SK-N-SH (cell line): ENCODE measurements at regions not wholly inside any gene's neighbourhood (a gene's known extent, or its start where the extent isn't known, plus 50 kb on each side); places are given as distances from the start of the nearest gene placed in this dataset.

Experiments
- CTCF ChIA-PET: fragments of 300-600, 350-600 bp; formaldehyde crosslinking; extraction: SDS; loops from one replicate; lab custom pipeline; 2021; lab: Yijun Ruan, JAX
- POLR2A ChIA-PET: fragments of 350-600 bp; sonication (Branson Sonifier 250); formaldehyde crosslinking; extraction: SDS; loops from one replicate; lab custom pipeline; 2020; ENCODE audit warnings: antibody characterized with exemption, inconsistent platforms; lab: Yijun Ruan, JAX
- DNase-seq: peaks from one replicate; pipeline ENCODE4 v3.0.0; 2012
- H2AFZ ChIP-seq: fragments of 200-600 bp; sonication (generic); 2 replicates; pipeline ENCODE4 v1.8.1; 2016; ENCODE audit warnings: antibody characterized with exemption, mild to moderate bottlenecking, low read depth
- H3F3A ChIP-seq: fragments of 200-600 bp; sonication (generic); replicated peaks from 2 replicates; pipeline ENCODE3; 2016; ENCODE audit warnings: antibody characterized with exemption, mild to moderate bottlenecking; ENCODE audit not compliant: insufficient read depth
- H3K27ac ChIP-seq, 2 experiments: fragments of 200-500 bp in 1 of 2; fragments of 200-600 bp in 1 of 2; sonication (Bioruptor generic) in 1 of 2; sonication (generic), shearing (Covaris generic) in 1 of 2; 2 replicates each; pipeline versions ENCODE4 v1.5.1 to v1.6.1; 2014 to 2016; ENCODE audit warnings: low read depth in 2 of 2, inconsistent platforms in 1 of 2, low read length in 1 of 2, mild to moderate bottlenecking in 1 of 2, mixed read lengths in 1 of 2
- H3K27me3 ChIP-seq: fragments of 200-600 bp; sonication (generic), shearing (Covaris generic); 2 replicates; pipeline ENCODE4 v1.6.1; 2016; ENCODE audit warnings: mixed run types; ENCODE audit not compliant: insufficient read depth
- H3K36me3 ChIP-seq, 2 experiments: fragments of 200-500 bp in 1 of 2; fragments of 200-600 bp in 1 of 2; sonication (Bioruptor generic) in 1 of 2; sonication (generic) in 1 of 2; replicated peaks in 1 of 2; 2 replicates each; pipeline versions ENCODE3 to v1.5.1; 2014 to 2016; ENCODE audit warnings: low read length in 1 of 2, mild to moderate bottlenecking in 1 of 2; ENCODE audit not compliant: insufficient read depth in 2 of 2, control insufficient read depth in 1 of 2
- H3K4me1 ChIP-seq, 2 experiments: fragments of 200-500 bp in 1 of 2; fragments of 200-600 bp in 1 of 2; sonication (Bioruptor generic) in 1 of 2; sonication (generic), shearing (Covaris generic) in 1 of 2; 2 replicates each; pipeline versions ENCODE4 v1.5.1 to v1.6.1; 2014 to 2016; ENCODE audit warnings: low read depth in 1 of 2, low read length in 1 of 2, mixed run types in 1 of 2; ENCODE audit not compliant: insufficient read depth in 2 of 2, control insufficient read depth in 1 of 2
- H3K4me2 ChIP-seq: fragments of 200-600 bp; sonication (generic), shearing (Covaris generic); 2 replicates; pipeline ENCODE4 v1.6.1; 2017; ENCODE audit warnings: mixed run types
- H3K4me3 ChIP-seq, 2 experiments: fragments of 200-500 bp in 1 of 2; fragments of 200-600 bp in 1 of 2; sonication (Bioruptor generic) in 1 of 2; sonication (generic), shearing (Covaris generic) in 1 of 2; 2 replicates each; pipeline versions ENCODE4 v1.5.1 to v1.8.1; 2014 to 2016; ENCODE audit warnings: low read depth in 2 of 2, inconsistent platforms in 1 of 2, low read length in 1 of 2, mild to moderate bottlenecking in 1 of 2, mixed read lengths in 1 of 2, moderate library complexity in 1 of 2
- H3K79me2 ChIP-seq: fragments of 200-600 bp; sonication (generic); 2 replicates; pipeline ENCODE4 v1.8.1; 2017; ENCODE audit warnings: mild to moderate bottlenecking; ENCODE audit not compliant: insufficient read depth
- H3K9ac ChIP-seq: fragments of 200-600 bp; sonication (generic); 2 replicates; pipeline ENCODE4 v1.6.1; 2017; ENCODE audit warnings: mixed run types
- H3K9me2 ChIP-seq: fragments of 200-600 bp; sonication (generic); 2 replicates; pipeline ENCODE4 v1.6.1; 2017; ENCODE audit warnings: mixed run types
- H3K9me3 ChIP-seq: fragments of 200-600 bp; sonication (generic); 2 replicates; pipeline ENCODE4 v1.6.1; 2017; ENCODE audit warnings: mixed run types, mild to moderate bottlenecking, moderate library complexity
- H4K20me1 ChIP-seq: fragments of 200-600 bp; sonication (generic); 2 replicates; pipeline ENCODE4 v1.6.1; 2017; ENCODE audit warnings: mild to moderate bottlenecking, mixed run types; ENCODE audit not compliant: insufficient read depth
- EP300 ChIP-seq, 2 experiments: IDR thresholded peaks; 2 replicates each; pipeline versions ENCODE4 v1.4.0 to v1.6.1; 2012; ENCODE audit warnings: borderline replicate concordance in 1 of 2, low read depth in 1 of 2, low read length in 1 of 2
- FOSL2 ChIP-seq: IDR thresholded peaks from 2 replicates; pipeline ENCODE4 v1.4.0; 2012; ENCODE audit warnings: low read depth, mild to moderate bottlenecking, moderate library complexity, borderline replicate concordance
- FOXM1 ChIP-seq: IDR thresholded peaks from 2 replicates; pipeline ENCODE4 v1.4.0; 2012; ENCODE audit warnings: low read depth, mild to moderate bottlenecking
- GABPA ChIP-seq: IDR thresholded peaks from 2 replicates; pipeline ENCODE4 v1.4.0; 2012; ENCODE audit warnings: low read depth, mild to moderate bottlenecking
- JUND ChIP-seq: IDR thresholded peaks from 2 replicates; pipeline ENCODE4 v1.4.0; 2012
- NFIC ChIP-seq: IDR thresholded peaks from 2 replicates; pipeline ENCODE4 v1.4.0; 2012; ENCODE audit warnings: borderline replicate concordance
- RCOR1 ChIP-seq: fragments of 150-350 bp; IDR thresholded peaks from 2 replicates; pipeline ENCODE4 v1.6.1; 2017; ENCODE audit warnings: antibody characterized with exemption, low read length
- TCF12 ChIP-seq: IDR thresholded peaks from 2 replicates; pipeline ENCODE4 v1.4.0; 2012
- WGBS: methylation state at CpG from one replicate; pipeline ENCODE4 v1.1.6; 2017; ENCODE audit warnings: low lambda C conversion rate; 5-methylcytosine and 5-hydroxymethylcytosine counted together
- TF ChIP-seq, protein P1 (sequence below): IDR thresholded peaks from 2 replicates; pipeline ENCODE4 v1.4.0; 2012; ENCODE audit warnings: low read depth, borderline replicate concordance
- TF ChIP-seq, protein P2 (sequence below): IDR thresholded peaks from 2 replicates; pipeline ENCODE4 v1.6.1; 2012; ENCODE audit warnings: mild to moderate bottlenecking, low read depth, low read length, moderate library complexity
- TF ChIP-seq, protein P3 (sequence below): fragments of 150-350 bp; IDR thresholded peaks from 2 replicates; pipeline ENCODE4 v1.6.1; 2017; ENCODE audit warnings: antibody characterized with exemption, low read length, low read depth, borderline replicate concordance

DNA sequence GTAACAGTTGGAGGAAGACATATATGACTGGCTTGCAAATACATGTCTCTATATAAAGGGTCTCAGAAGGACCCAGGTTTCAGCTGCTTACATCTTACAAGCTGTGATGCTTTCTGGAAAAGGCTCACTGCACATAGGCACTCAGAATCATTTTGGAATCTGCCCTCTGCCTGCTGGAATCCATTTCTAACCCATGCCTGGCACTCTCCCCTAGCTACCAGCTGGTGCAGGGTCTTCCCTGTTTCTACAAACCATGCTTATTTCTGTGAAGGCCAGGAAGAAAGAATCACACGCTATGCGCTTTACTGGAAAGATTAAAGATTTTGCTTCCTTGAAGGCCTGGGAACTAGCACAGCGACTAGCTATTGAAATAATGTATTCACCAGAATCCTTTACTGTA lies 151.3 kb downstream of the DICER1 start:
- H4K20me1 ChIP-seq, result no peaks in the 10 kb centered on the region

More for the DNA sequence above, 151.3 kb downstream of the DICER1 start:
- DNase-seq, result no peak
- POLR2A ChIA-PET, result no interaction called here
- Histone ChIP-seq H3K4me2 (no peak overlapping the region), H3K9ac (no peak overlapping the region), H3K4me3 (no peak overlapping the region), H3K4me1 (peaks cover 0 to 26% of the 10 kb centered on the region in 2 experiments; a peak in 2 of 4 replicates), H3K9me3 (no peaks in the 10 kb centered on the region), H3K79me2 (no peaks in the 10 kb centered on the region), H3K9me2 (no peaks in the 10 kb centered on the region), H3K27me3 (no peaks in the 10 kb centered on the region), H3K36me3 (no peaks in the 10 kb centered on the region), H3F3A (no peaks in the 10 kb centered on the region), H3K27ac (no peak overlapping the region), H2AFZ (no peak overlapping the region)
- WGBS, result 92% methylated on average over 3 of the region's 3 CpGs
- no peak for TF ChIP-seq FOXM1
- TF ChIP-seq FOSL2, result no peak
- TF ChIP-seq, protein P1, sequence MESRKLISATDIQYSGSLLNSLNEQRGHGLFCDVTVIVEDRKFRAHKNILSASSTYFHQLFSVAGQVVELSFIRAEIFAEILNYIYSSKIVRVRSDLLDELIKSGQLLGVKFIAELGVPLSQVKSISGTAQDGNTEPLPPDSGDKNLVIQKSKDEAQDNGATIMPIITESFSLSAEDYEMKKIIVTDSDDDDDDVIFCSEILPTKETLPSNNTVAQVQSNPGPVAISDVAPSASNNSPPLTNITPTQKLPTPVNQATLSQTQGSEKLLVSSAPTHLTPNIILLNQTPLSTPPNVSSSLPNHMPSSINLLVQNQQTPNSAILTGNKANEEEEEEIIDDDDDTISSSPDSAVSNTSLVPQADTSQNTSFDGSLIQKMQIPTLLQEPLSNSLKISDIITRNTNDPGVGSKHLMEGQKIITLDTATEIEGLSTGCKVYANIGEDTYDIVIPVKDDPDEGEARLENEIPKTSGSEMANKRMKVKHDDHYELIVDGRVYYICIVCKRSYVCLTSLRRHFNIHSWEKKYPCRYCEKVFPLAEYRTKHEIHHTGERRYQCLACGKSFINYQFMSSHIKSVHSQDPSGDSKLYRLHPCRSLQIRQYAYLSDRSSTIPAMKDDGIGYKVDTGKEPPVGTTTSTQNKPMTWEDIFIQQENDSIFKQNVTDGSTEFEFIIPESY, result no peak
- no peak for TF ChIP-seq RCOR1
- TF ChIP-seq GABPA, result no peak
- TF ChIP-seq, protein P2, sequence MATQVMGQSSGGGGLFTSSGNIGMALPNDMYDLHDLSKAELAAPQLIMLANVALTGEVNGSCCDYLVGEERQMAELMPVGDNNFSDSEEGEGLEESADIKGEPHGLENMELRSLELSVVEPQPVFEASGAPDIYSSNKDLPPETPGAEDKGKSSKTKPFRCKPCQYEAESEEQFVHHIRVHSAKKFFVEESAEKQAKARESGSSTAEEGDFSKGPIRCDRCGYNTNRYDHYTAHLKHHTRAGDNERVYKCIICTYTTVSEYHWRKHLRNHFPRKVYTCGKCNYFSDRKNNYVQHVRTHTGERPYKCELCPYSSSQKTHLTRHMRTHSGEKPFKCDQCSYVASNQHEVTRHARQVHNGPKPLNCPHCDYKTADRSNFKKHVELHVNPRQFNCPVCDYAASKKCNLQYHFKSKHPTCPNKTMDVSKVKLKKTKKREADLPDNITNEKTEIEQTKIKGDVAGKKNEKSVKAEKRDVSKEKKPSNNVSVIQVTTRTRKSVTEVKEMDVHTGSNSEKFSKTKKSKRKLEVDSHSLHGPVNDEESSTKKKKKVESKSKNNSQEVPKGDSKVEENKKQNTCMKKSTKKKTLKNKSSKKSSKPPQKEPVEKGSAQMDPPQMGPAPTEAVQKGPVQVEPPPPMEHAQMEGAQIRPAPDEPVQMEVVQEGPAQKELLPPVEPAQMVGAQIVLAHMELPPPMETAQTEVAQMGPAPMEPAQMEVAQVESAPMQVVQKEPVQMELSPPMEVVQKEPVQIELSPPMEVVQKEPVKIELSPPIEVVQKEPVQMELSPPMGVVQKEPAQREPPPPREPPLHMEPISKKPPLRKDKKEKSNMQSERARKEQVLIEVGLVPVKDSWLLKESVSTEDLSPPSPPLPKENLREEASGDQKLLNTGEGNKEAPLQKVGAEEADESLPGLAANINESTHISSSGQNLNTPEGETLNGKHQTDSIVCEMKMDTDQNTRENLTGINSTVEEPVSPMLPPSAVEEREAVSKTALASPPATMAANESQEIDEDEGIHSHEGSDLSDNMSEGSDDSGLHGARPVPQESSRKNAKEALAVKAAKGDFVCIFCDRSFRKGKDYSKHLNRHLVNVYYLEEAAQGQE, result no peak
- TF ChIP-seq NFIC, result no peak
- TF ChIP-seq JUND, result no peak
- TF ChIP-seq EP300 (IDR thresholded peaks at IDR 0.05; ENCODE audit: borderline replicate concordance in 1 of 2, low read depth in 1 of 2, low read length in 1 of 2), result no peak
- TF ChIP-seq TCF12, result no peak
- TF ChIP-seq, protein P3, sequence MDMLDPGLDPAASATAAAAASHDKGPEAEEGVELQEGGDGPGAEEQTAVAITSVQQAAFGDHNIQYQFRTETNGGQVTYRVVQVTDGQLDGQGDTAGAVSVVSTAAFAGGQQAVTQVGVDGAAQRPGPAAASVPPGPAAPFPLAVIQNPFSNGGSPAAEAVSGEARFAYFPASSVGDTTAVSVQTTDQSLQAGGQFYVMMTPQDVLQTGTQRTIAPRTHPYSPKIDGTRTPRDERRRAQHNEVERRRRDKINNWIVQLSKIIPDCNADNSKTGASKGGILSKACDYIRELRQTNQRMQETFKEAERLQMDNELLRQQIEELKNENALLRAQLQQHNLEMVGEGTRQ, result no peak
- CTCF ChIA-PET, result no interaction called here
